Nephron progenitor cell (in vitro differentiated cells): ENCODE measurements at regions not wholly inside any gene's neighbourhood (a gene's known extent, or its start where the extent isn't known, plus 50 kb on each side); places are given as distances from the start of the nearest gene placed in this dataset.

Experiments used
- DNase-seq: peaks from one replicate; pipeline ENCODE4 v3.0.0; 2021
- H3K27ac Mint-ChIP-seq: 2 replicates; pipeline ENCODE4 v1.8.0; 2021; ENCODE audit warnings: mild to moderate bottlenecking, moderate library complexity, mixed read lengths
- H3K27me3 Mint-ChIP-seq: 2 replicates; pipeline ENCODE4 v1.8.0; 2021; ENCODE audit warnings: mild to moderate bottlenecking, low read depth, mixed read lengths; ENCODE audit not compliant: poor library complexity
- H3K36me3 Mint-ChIP-seq: 2 replicates; pipeline ENCODE4 v1.8.0; 2021; ENCODE audit warnings: low read depth, mixed read lengths
- H3K4me1 Mint-ChIP-seq: 2 replicates; pipeline ENCODE4 v1.8.0; 2021; ENCODE audit warnings: mixed read lengths
- H3K4me3 Mint-ChIP-seq: 2 replicates; pipeline ENCODE4 v1.8.0; 2021; ENCODE audit warnings: mild to moderate bottlenecking, moderate library complexity, mixed read lengths
- H3K9me3 Mint-ChIP-seq: 2 replicates; pipeline ENCODE4 v1.8.0; 2021; ENCODE audit warnings: mild to moderate bottlenecking, moderate library complexity, mixed read lengths
- CTCF ChIP-seq: fragments of 200-600 bp; sonication (generic); IDR thresholded peaks from 2 replicates; pipeline ENCODE4 v1.5.0; 2021; ENCODE audit warnings: antibody characterized with exemption

- no peak overlapping the region for H3K27ac Mint-ChIP-seq
- TF ChIP-seq CTCF, result no peak
- DNase-seq, result no peak
Observed at GRCh38 chr22:47486569-47487312, 724.3 kb downstream of the TBC1D22A start.

GRCh38 chr22:47484960-47485569, 722.6 kb downstream of the TBC1D22A start:
- no peak for TF ChIP-seq CTCF
- Mint-ChIP-seq H3K4me3 (no peak overlapping the region), H3K9me3 (peaks cover 79% of the 10 kb centered on the region), H3K27me3 (peaks cover 3% of the 10 kb centered on the region), H3K27ac (no peak overlapping the region), H3K36me3 (no peaks in the 10 kb centered on the region), H3K4me1 (no peaks in the 10 kb centered on the region)
- DNase-seq, result no peak

More at GRCh38 chr22:47486569-47487312, 724.3 kb downstream of the TBC1D22A start:
- Mint-ChIP-seq H3K27me3 (peaks cover 3% of the 10 kb centered on the region), H3K4me3 (no peak overlapping the region), H3K4me1 (no peaks in the 10 kb centered on the region), H3K9me3 (peaks cover 83% of the 10 kb centered on the region), H3K36me3 (no peaks in the 10 kb centered on the region)

DNA sequence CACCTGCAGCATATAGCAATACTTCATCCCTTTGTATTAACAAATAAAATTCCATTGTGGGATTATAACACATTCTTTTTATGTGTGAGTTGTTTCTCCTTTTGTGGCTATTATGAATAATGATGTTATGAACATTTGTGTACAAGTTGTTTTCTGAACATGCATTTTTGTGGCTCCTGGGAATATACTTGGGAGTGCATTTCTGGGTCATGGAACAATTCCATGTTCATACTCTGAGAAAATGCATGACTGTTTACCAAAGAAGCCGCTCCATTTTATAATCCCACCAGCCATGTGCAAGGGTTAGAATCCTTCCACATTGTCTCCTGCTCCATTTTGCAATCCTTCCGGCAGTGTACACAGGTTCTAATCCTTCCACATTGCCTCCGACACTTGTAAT, 713.8 kb downstream of the TBC1D22A start:
- Mint-ChIP-seq H3K36me3 (no peaks in the 10 kb centered on the region), H3K27me3 (peaks cover 3% of the 10 kb centered on the region), H3K4me3 (no peak overlapping the region), H3K4me1 (no peaks in the 10 kb centered on the region), H3K9me3 (peaks cover 80% of the 10 kb centered on the region), H3K27ac (no peak overlapping the region)
- DNase-seq, result no peak
- no peak for TF ChIP-seq CTCF

DNA sequence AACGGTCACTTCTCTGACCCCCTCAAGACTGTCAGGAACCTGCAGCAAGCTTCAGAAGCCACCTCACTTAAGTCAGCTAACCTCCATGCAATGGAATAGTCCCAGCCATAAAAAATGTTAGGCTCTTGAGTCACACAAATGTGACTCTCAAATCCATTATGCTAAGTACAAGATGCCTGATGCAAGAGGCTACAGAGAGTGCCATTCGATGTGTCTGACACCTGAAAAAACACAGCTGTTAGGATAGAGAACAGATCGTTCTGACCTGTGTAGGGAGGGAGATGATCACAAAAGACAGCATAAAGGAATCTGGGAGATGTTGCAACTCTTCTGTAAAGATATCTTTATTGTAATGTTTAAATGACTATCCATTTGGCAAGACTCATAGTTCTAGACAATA, 712.4 kb downstream of the TBC1D22A start:
- no peak for DNase-seq
- Mint-ChIP-seq H3K27me3 (peaks cover 3% of the 10 kb centered on the region), H3K4me1 (no peaks in the 10 kb centered on the region), H3K27ac (no peak overlapping the region), H3K9me3 (peaks cover 79% of the 10 kb centered on the region), H3K4me3 (no peak overlapping the region), H3K36me3 (no peaks in the 10 kb centered on the region)
- no peak for TF ChIP-seq CTCF

DNA sequence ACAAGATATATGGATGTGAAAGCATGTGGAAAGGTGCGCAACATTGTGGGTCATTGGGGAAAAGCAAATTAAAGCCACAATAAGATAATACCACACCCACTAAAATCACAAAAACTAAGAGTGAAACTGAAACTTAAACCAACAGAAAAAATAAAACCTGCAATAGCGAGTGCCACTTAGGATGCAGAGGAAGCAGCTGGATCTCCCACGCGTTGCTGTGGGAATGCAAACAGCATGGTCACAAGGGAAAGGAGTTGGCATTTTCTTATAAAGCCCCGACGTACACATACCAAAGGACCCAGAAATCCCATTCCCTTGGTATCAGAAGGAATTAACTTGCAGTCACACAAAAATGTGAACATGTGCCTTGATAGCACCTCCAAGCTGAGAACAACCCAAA, 712.0 kb downstream of the TBC1D22A start:
- peaks cover 6% of the 10 kb centered on the region for H3K27me3 Mint-ChIP-seq
- no peak for DNase-seq
- H3K36me3 Mint-ChIP-seq, result no peaks in the 10 kb centered on the region
- H3K4me1 Mint-ChIP-seq, result no peaks in the 10 kb centered on the region
- peaks cover 82% of the 10 kb centered on the region for H3K9me3 Mint-ChIP-seq
- H3K27ac Mint-ChIP-seq, result no peak overlapping the region
- H3K4me3 Mint-ChIP-seq, result no peak overlapping the region
- TF ChIP-seq CTCF, result no peak

DNA sequence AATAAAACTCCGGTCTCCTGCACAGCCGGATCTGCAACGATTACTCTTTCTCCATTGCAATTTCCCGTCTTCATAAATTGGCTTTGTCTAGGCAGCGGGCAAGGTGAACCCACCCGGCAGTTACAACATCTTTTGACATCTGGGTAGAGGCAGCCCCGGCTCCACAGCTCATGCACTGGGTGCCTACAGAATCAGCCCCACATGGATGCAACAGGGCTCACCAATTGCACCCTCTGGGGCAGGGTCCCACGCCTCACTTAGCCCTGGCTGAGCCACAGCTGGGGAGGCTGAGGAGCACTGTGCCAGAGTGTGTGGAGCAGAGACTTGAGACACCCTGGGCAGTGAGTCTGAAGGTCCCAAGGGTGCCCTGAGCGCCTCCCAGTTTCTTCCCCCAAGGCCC, 710.2 kb downstream of the TBC1D22A start:
- H3K9me3 Mint-ChIP-seq, result peaks cover 83% of the 10 kb centered on the region
- no peak overlapping the region for H3K4me3 Mint-ChIP-seq
- H3K27ac Mint-ChIP-seq, result no peak overlapping the region
- peaks cover 7% of the 10 kb centered on the region for H3K27me3 Mint-ChIP-seq
- no peak for DNase-seq
- TF ChIP-seq CTCF, result no peak
- no peaks in the 10 kb centered on the region for H3K4me1 Mint-ChIP-seq
- no peaks in the 10 kb centered on the region for H3K36me3 Mint-ChIP-seq
